ENCODE measurements at regions not wholly inside any gene's neighbourhood (a gene's known extent, or its start where the extent isn't known, plus 50 kb on each side); places are given as distances from the start of the nearest gene placed in this dataset.

DNA sequence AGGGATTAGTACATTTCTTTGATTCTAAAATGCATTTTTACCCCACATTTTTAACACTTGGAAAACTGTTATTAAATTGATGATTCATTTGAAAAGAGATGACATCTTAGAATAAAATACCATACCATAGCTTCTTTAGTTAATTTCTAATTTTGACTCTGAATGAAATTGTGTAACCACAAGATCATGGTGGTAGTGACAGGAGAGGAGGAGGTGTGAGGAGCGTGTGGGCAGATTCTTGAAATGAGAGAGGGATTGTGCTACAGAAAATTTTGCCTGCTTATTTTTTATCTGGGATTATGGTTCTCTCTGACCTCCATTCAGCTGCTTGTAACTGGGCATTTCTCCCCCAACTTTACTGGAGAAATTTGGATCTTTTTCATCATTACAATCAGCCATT is 173.3 kb upstream of the CLINT1 start:
- Histone ChIP-seq H4K20me1 (ENCODE audit: insufficient read depth, low read length) (no peaks in the 10 kb centered on the region), H3K9ac (ENCODE audit: insufficient read depth, low read depth, low read length) (no peak overlapping the region), H3K79me2 (ENCODE audit: insufficient read depth, low read length) (no peaks in the 10 kb centered on the region), H3K4me1 (ENCODE audit: insufficient read depth, low read length) (no peaks in the 10 kb centered on the region), H3K27ac (ENCODE audit: extremely low read length, insufficient read depth, low read length) (no peak overlapping the region), H3K4me3 (replicated peaks in 1 of 3; ENCODE audit: insufficient read depth in 1 of 3, low read depth in 2 of 3, low read length in 3 of 3) (no peak overlapping the region), H3K36me3 (replicated peaks in 1 of 2; ENCODE audit: control insufficient read depth in 1 of 2, insufficient read depth in 2 of 2, low read length in 2 of 2) (no peaks in the 10 kb centered on the region), H3K9me3 (ENCODE audit: low read length) (peaks cover 29% of the 10 kb centered on the region), H3K27me3 (ENCODE audit: control insufficient read depth in 1 of 2, insufficient read depth in 2 of 2, low read length in 2 of 2) (no peaks in the 10 kb centered on the region), H2AFZ (ENCODE audit: low read length) (no peak overlapping the region), H3K4me2 (ENCODE audit: low read depth, low read length) (no peak overlapping the region)
- no peak for TF ChIP-seq ZNF296 (CRISPR knock-in tag; conservative IDR thresholded peaks at IDR 0.05)
- TF ChIP-seq NFE2 (CRISPR knock-in tag; IDR thresholded peaks at IDR 0.05): no peak
- TF ChIP-seq, protein P1, sequence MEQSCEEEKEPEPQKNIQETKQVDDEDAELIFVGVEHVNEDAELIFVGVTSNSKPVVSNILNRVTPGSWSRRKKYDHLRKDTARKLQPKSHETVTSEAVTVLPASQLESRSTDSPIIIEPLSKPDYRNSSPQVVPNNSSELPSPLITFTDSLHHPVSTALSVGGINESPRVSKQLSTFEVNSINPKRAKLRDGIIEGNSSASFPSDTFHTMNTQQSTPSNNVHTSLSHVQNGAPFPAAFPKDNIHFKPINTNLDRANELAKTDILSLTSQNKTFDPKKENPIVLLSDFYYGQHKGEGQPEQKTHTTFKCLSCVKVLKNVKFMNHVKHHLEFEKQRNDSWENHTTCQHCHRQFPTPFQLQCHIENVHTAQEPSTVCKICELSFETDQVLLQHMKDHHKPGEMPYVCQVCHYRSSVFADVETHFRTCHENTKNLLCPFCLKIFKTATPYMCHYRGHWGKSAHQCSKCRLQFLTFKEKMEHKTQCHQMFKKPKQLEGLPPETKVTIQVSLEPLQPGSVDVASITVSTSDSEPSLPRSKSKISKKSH (CRISPR knock-in tag; IDR thresholded peaks at IDR 0.05; ENCODE audit: borderline replicate concordance): no peak
- TF ChIP-seq, protein P2, sequence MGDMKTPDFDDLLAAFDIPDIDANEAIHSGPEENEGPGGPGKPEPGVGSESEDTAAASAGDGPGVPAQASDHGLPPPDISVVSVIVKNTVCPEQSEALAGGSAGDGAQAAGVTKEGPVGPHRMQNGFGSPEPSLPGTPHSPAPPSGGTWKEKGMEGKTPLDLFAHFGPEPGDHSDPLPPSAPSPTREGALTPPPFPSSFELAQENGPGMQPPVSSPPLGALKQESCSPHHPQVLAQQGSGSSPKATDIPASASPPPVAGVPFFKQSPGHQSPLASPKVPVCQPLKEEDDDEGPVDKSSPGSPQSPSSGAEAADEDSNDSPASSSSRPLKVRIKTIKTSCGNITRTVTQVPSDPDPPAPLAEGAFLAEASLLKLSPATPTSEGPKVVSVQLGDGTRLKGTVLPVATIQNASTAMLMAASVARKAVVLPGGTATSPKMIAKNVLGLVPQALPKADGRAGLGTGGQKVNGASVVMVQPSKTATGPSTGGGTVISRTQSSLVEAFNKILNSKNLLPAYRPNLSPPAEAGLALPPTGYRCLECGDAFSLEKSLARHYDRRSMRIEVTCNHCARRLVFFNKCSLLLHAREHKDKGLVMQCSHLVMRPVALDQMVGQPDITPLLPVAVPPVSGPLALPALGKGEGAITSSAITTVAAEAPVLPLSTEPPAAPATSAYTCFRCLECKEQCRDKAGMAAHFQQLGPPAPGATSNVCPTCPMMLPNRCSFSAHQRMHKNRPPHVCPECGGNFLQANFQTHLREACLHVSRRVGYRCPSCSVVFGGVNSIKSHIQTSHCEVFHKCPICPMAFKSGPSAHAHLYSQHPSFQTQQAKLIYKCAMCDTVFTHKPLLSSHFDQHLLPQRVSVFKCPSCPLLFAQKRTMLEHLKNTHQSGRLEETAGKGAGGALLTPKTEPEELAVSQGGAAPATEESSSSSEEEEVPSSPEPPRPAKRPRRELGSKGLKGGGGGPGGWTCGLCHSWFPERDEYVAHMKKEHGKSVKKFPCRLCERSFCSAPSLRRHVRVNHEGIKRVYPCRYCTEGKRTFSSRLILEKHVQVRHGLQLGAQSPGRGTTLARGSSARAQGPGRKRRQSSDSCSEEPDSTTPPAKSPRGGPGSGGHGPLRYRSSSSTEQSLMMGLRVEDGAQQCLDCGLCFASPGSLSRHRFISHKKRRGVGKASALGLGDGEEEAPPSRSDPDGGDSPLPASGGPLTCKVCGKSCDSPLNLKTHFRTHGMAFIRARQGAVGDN (CRISPR knock-in tag; IDR thresholded peaks at IDR 0.05): no peak
- no peak for TF ChIP-seq ZNF33B (CRISPR knock-in tag; IDR thresholded peaks at IDR 0.05)
- TF ChIP-seq ZNF10 (CRISPR knock-in tag; IDR thresholded peaks at IDR 0.05; ENCODE audit: borderline replicate concordance, low read depth): no peak
- TF ChIP-seq ZC3H13 (CRISPR knock-in tag; IDR thresholded peaks at IDR 0.05): no peak
- TF ChIP-seq, protein P3, sequence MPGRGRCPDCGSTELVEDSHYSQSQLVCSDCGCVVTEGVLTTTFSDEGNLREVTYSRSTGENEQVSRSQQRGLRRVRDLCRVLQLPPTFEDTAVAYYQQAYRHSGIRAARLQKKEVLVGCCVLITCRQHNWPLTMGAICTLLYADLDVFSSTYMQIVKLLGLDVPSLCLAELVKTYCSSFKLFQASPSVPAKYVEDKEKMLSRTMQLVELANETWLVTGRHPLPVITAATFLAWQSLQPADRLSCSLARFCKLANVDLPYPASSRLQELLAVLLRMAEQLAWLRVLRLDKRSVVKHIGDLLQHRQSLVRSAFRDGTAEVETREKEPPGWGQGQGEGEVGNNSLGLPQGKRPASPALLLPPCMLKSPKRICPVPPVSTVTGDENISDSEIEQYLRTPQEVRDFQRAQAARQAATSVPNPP (CRISPR knock-in tag; IDR thresholded peaks at IDR 0.05): no peak
- TF ChIP-seq EP300 (IDR thresholded peaks at IDR 0.05; ENCODE audit: low read depth in 2 of 2, low read length in 2 of 2): no peak
- TF ChIP-seq EP300 (CRISPR knock-in tag; IDR thresholded peaks at IDR 0.05; ENCODE audit: borderline replicate concordance): no peak
- WGBS (ENCODE audit: low lambda C conversion rate): 40% methylated on average over 1 of the region's 1 CpG
- DNase-seq (ENCODE audit: low spot score) (no peak), ATAC-seq (no peak), FAIRE-seq (no peak)
- no TSS peak for BruUV-seq (replicated peaks)
- POLR2A ChIA-PET: no interaction called here
- in situ Hi-C loops (cut with HindIII; ENCODE audit: extremely low pct_ligation_motif_present, low pct_unique_long_range_greater_than_20kb): no loop called here
- intact Hi-C loops (cut with micrococcal nuclease; ENCODE audit: unreplicated experiment): no loop called here
- CTCF ChIA-PET (ENCODE audit: low intra/inter-chr PET ratio, low total read pairs): no interaction called here
